ENCODE measurements at regions not wholly inside any gene's neighbourhood (a gene's known extent, or its start where the extent isn't known, plus 50 kb on each side); places are given as distances from the start of the nearest gene placed in this dataset.

GRCh38 chr6:45830441-45831139 lies 185.1 kb downstream of the CLIC5 start:
- TF ChIP-seq POLR2A (IDR thresholded peaks at IDR 0.05): no peak
- TF ChIP-seq CTCF (IDR thresholded peaks at IDR 0.05): no peak
- H3K4me3 ChIP-seq (ENCODE audit: low read depth, poor library complexity, severe bottlenecking): no peak overlapping the region
- DNase-seq (ENCODE audit: low spot score in 2 of 2): no peak
- WGBS, 2 donors: 41 to 43% methylated on average over 9 of the region's 9 CpGs
- intact Hi-C loops (cut with DNase I; ENCODE audit: low total_unique reads): no loop called here

DNA sequence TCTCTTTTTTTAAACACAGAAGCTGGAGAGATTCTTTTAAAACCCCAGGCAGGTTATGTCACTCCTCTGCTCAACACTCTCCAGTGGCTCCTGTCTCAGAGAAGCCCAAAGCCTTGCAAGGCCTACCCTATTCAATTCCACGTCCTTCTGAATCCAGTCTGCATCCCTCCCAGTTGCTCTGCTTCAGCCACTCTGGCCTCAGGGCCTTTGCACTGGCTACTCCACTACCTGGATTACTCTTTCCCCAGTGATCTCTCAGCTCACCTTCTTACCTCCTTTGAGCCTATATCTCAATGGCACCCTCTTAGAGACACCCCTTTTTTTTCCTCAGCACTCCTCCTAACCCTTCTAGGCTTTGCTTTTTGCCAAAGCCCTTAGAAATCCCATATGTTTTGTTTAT lies 185.8 kb downstream of the CLIC5 start:
- DNase-seq (ENCODE audit: low spot score in 2 of 2): no peak
- intact Hi-C loops (cut with DNase I; ENCODE audit: low total_unique reads): no loop called here
- no peak for TF ChIP-seq CTCF (IDR thresholded peaks at IDR 0.05)
- TF ChIP-seq POLR2A (IDR thresholded peaks at IDR 0.05): no peak
- WGBS, 2 donors: 96% methylated on average over 1 of the region's 1 CpG
- H3K4me3 ChIP-seq (ENCODE audit: low read depth, poor library complexity, severe bottlenecking): no peak overlapping the region

DNA sequence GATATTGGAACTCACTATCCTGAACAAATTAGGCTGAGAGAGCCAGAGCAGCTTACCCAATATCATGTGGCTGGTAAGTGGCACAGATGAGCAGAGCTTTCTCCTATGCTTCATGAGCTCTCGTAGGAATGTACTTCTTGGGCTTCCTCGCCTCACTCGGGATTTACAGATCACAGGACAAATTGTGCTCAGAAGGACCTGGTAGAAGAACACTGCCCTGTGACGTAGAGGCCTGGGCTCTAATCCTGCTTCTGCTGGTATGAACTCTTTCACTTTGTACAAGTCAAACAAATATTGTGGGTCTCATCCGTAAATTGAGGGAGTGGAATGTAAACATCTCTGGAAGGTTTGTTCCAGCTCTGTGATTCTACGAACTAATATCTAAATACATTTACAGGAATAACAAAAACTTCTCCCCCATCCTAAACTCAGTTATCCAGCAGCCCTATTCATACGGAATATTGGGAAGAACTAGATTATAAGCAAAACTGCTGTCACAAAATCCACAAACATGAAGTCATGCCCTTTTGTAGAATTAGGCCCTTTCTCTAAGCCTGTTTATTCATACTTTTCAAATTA lies 187.6 kb downstream of the CLIC5 start:
- no peak for DNase-seq (ENCODE audit: low spot score in 2 of 2)
- WGBS, 2 donors: 90 to 94% methylated on average over 7 of the region's 7 CpGs
- TF ChIP-seq CTCF (IDR thresholded peaks at IDR 0.05): no peak
- TF ChIP-seq POLR2A (IDR thresholded peaks at IDR 0.05): no peak
- H3K4me3 ChIP-seq (ENCODE audit: low read depth, poor library complexity, severe bottlenecking): no peak overlapping the region
- intact Hi-C loops (cut with DNase I; ENCODE audit: low total_unique reads): no loop called here

- no peak for DNase-seq (ENCODE audit: low spot score in 2 of 2)
- no peak for TF ChIP-seq POLR2A (IDR thresholded peaks at IDR 0.05)
- no peak for TF ChIP-seq CTCF (IDR thresholded peaks at IDR 0.05)
- 88 to 91% methylated on average over 4 of the region's 4 CpGs for WGBS, 2 donors
- no peak overlapping the region for H3K4me3 ChIP-seq (ENCODE audit: low read depth, poor library complexity, severe bottlenecking)
- intact Hi-C loops (cut with DNase I; ENCODE audit: low total_unique reads): no loop called here
These were observed 192.8 kb downstream of the CLIC5 start for GRCh38 chr6:45822873-45823272.

- WGBS, 2 donors: 69 to 79% methylated on average over 5 of the region's 5 CpGs
- intact Hi-C loops (cut with DNase I; ENCODE audit: low total_unique reads): no loop called here
- TF ChIP-seq CTCF (IDR thresholded peaks at IDR 0.05) (no peak), POLR2A (IDR thresholded peaks at IDR 0.05) (no peak)
- no peak overlapping the region for H3K4me3 ChIP-seq (ENCODE audit: low read depth, poor library complexity, severe bottlenecking)
- DNase-seq (ENCODE audit: low spot score in 2 of 2): no peak
These were observed 193.3 kb downstream of the CLIC5 start for GRCh38 chr6:45822246-45822812.

Data from lower leg skin (tissue), 4 donors.